Smooth muscle cell of the brain vasculature (primary cell): ENCODE measurements at regions not wholly inside any gene's neighbourhood (a gene's known extent, or its start where the extent isn't known, plus 50 kb on each side); places are given as distances from the start of the nearest gene placed in this dataset.

Experiments
- DNase-seq: peaks from one replicate; pipeline ENCODE4 v3.0.0-alpha.2; 2012; ENCODE audit warnings: low read depth, low spot score

GRCh38 chr2:41947701-41948396, 100.0 kb upstream of the PKDCC start:
- no peak for DNase-seq

- DNase-seq = no peak
Measured at GRCh38 chr2:41948397-41948763, 99.4 kb upstream of the PKDCC start.

- DNase-seq = no peak
Measured at GRCh38 chr2:41949091-41949882, 98.5 kb upstream of the PKDCC start.

GRCh38 chr2:41949883-41950665, 97.7 kb upstream of the PKDCC start:
- no peak for DNase-seq

- DNase-seq = no peak
Measured at GRCh38 chr2:41950666-41950960, 97.2 kb upstream of the PKDCC start.

GRCh38 chr2:41954304-41955291, 93.2 kb upstream of the PKDCC start:
- DNase-seq = no peak

GRCh38 chr2:41955316-41956043, 92.3 kb upstream of the PKDCC start:
- no peak for DNase-seq

GRCh38 chr2:41957431-41957830, 90.4 kb upstream of the PKDCC start:
- no peak for DNase-seq

- no peak for DNase-seq
Measured at GRCh38 chr2:41958251-41958650, 89.6 kb upstream of the PKDCC start.

- no peak for DNase-seq
Measured at GRCh38 chr2:41958775-41959174, 89.0 kb upstream of the PKDCC start.

- DNase-seq = no peak
Measured at GRCh38 chr2:41959760-41960159, 88.1 kb upstream of the PKDCC start.

- no peak for DNase-seq
Measured at GRCh38 chr2:41962922-41963622, 84.7 kb upstream of the PKDCC start.

GRCh38 chr2:41963661-41964525, 83.9 kb upstream of the PKDCC start:
- DNase-seq = peak; percentile 51

- DNase-seq = no peak
Measured at GRCh38 chr2:41965173-41965908, 82.5 kb upstream of the PKDCC start.

GRCh38 chr2:41965909-41966295, 81.9 kb upstream of the PKDCC start:
- no peak for DNase-seq

GRCh38 chr2:41966431-41966893, 81.4 kb upstream of the PKDCC start:
- DNase-seq = peak; percentile 72

- DNase-seq = no peak
Measured at GRCh38 chr2:41966920-41967319, 80.9 kb upstream of the PKDCC start.

GRCh38 chr2:41967476-41968181, 80.2 kb upstream of the PKDCC start:
- DNase-seq = no peak
